H1 (cell line): ENCODE measurements at regions not wholly inside any gene's neighbourhood (a gene's known extent, or its start where the extent isn't known, plus 50 kb on each side); places are given as distances from the start of the nearest gene placed in this dataset.

ENCODE experiments used
- BCL11A ChIP-seq, 2 experiments: IDR thresholded peaks; one replicate each; pipeline ENCODE4 v1.6.1; 2011; ENCODE audit warnings: low read depth in 2 of 2, low read length in 2 of 2, mild to moderate bottlenecking in 2 of 2
- CBX5 ChIP-seq: fragments of 300-800, 300-1000 bp; sonication (generic); IDR thresholded peaks from 2 replicates; pipeline ENCODE4 v1.7.1; 2016; ENCODE audit warnings: antibody characterized with exemption, low read length, low read depth
- GTF2F1 ChIP-seq: IDR thresholded peaks from 2 replicates; pipeline ENCODE4 v1.6.1; 2012; ENCODE audit warnings: low read depth, low read length, improper control_type of control experiment, borderline replicate concordance
- HDAC6 ChIP-seq: IDR thresholded peaks from one replicate; pipeline ENCODE4 v1.7.1; 2012; ENCODE audit warnings: low read depth, mild to moderate bottlenecking, inconsistent platforms, low read length, moderate library complexity
- JUN ChIP-seq: IDR thresholded peaks from 2 replicates; pipeline ENCODE4 v1.6.1; 2011; ENCODE audit warnings: low read depth, mild to moderate bottlenecking, improper control_type of control experiment, low read length
- SIRT6 ChIP-seq: IDR thresholded peaks from one replicate; pipeline ENCODE4 v1.7.1; 2012; ENCODE audit warnings: low read length, inconsistent platforms
- SP1 ChIP-seq: IDR thresholded peaks from 2 replicates; pipeline ENCODE4 v1.6.1; 2011; ENCODE audit warnings: low read depth, low read length
- SP4 ChIP-seq: IDR thresholded peaks from 2 replicates; pipeline ENCODE4 v1.6.1; 2012; ENCODE audit warnings: low read length, inconsistent platforms
- TAF1 ChIP-seq: IDR thresholded peaks from 2 replicates; pipeline ENCODE4 v1.6.1; 2011; ENCODE audit warnings: mild to moderate bottlenecking, low read depth, low read length
- TEAD4 ChIP-seq: IDR thresholded peaks from 2 replicates; pipeline ENCODE4 v1.6.1; 2012; ENCODE audit warnings: low read depth, low read length, inconsistent platforms, mixed read lengths
- YY1 ChIP-seq: IDR thresholded peaks from 2 replicates; pipeline ENCODE4 v1.6.1; 2011; ENCODE audit warnings: low read depth, mild to moderate bottlenecking, low read length
- ZNF274 ChIP-seq: IDR thresholded peaks from 2 replicates; pipeline ENCODE4 v1.7.0; 2012; ENCODE audit warnings: low read length, borderline replicate concordance; ENCODE audit errors: extremely low read depth
- TF ChIP-seq, protein P1 (sequence below): fragments of 300-600 bp; sonication (generic); IDR thresholded peaks from 2 replicates; pipeline ENCODE4 v1.7.1; 2012; ENCODE audit warnings: low read length, moderate library complexity, mild to moderate bottlenecking, inconsistent platforms; ENCODE audit not compliant: insufficient replicate concordance
- TF ChIP-seq, protein P2 (sequence below): IDR thresholded peaks from 2 replicates; pipeline ENCODE4 v1.6.1; 2012; ENCODE audit warnings: inconsistent platforms

DNA sequence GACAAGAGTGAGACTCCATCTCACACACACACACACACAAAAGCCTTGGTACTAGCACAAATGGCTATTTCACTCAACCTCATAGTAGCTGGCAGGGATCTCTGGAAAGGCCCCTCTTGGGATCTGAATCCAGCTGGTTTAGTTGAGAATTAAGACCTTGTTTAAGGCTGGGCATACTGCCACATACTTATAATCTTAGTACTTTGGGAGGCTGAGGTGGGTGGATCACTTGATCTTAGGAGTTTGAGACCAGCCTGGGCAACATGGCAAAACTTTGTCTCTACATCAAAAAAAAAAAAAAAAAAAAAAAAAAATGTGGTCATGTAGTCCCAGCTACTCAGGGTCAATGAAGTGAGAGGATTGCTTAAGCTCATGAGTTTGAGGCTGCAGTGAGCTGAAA lies 628.3 kb downstream of the MMUT start (continued):
- TF ChIP-seq, protein P1, sequence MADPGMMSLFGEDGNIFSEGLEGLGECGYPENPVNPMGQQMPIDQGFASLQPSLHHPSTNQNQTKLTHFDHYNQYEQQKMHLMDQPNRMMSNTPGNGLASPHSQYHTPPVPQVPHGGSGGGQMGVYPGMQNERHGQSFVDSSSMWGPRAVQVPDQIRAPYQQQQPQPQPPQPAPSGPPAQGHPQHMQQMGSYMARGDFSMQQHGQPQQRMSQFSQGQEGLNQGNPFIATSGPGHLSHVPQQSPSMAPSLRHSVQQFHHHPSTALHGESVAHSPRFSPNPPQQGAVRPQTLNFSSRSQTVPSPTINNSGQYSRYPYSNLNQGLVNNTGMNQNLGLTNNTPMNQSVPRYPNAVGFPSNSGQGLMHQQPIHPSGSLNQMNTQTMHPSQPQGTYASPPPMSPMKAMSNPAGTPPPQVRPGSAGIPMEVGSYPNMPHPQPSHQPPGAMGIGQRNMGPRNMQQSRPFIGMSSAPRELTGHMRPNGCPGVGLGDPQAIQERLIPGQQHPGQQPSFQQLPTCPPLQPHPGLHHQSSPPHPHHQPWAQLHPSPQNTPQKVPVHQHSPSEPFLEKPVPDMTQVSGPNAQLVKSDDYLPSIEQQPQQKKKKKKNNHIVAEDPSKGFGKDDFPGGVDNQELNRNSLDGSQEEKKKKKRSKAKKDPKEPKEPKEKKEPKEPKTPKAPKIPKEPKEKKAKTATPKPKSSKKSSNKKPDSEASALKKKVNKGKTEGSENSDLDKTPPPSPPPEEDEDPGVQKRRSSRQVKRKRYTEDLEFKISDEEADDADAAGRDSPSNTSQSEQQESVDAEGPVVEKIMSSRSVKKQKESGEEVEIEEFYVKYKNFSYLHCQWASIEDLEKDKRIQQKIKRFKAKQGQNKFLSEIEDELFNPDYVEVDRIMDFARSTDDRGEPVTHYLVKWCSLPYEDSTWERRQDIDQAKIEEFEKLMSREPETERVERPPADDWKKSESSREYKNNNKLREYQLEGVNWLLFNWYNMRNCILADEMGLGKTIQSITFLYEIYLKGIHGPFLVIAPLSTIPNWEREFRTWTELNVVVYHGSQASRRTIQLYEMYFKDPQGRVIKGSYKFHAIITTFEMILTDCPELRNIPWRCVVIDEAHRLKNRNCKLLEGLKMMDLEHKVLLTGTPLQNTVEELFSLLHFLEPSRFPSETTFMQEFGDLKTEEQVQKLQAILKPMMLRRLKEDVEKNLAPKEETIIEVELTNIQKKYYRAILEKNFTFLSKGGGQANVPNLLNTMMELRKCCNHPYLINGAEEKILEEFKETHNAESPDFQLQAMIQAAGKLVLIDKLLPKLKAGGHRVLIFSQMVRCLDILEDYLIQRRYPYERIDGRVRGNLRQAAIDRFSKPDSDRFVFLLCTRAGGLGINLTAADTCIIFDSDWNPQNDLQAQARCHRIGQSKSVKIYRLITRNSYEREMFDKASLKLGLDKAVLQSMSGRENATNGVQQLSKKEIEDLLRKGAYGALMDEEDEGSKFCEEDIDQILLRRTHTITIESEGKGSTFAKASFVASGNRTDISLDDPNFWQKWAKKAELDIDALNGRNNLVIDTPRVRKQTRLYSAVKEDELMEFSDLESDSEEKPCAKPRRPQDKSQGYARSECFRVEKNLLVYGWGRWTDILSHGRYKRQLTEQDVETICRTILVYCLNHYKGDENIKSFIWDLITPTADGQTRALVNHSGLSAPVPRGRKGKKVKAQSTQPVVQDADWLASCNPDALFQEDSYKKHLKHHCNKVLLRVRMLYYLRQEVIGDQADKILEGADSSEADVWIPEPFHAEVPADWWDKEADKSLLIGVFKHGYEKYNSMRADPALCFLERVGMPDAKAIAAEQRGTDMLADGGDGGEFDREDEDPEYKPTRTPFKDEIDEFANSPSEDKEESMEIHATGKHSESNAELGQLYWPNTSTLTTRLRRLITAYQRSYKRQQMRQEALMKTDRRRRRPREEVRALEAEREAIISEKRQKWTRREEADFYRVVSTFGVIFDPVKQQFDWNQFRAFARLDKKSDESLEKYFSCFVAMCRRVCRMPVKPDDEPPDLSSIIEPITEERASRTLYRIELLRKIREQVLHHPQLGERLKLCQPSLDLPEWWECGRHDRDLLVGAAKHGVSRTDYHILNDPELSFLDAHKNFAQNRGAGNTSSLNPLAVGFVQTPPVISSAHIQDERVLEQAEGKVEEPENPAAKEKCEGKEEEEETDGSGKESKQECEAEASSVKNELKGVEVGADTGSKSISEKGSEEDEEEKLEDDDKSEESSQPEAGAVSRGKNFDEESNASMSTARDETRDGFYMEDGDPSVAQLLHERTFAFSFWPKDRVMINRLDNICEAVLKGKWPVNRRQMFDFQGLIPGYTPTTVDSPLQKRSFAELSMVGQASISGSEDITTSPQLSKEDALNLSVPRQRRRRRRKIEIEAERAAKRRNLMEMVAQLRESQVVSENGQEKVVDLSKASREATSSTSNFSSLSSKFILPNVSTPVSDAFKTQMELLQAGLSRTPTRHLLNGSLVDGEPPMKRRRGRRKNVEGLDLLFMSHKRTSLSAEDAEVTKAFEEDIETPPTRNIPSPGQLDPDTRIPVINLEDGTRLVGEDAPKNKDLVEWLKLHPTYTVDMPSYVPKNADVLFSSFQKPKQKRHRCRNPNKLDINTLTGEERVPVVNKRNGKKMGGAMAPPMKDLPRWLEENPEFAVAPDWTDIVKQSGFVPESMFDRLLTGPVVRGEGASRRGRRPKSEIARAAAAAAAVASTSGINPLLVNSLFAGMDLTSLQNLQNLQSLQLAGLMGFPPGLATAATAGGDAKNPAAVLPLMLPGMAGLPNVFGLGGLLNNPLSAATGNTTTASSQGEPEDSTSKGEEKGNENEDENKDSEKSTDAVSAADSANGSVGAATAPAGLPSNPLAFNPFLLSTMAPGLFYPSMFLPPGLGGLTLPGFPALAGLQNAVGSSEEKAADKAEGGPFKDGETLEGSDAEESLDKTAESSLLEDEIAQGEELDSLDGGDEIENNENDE, result no peak
- TF ChIP-seq SP4 (no peak), ZNF274 (no peak), CBX5 (no peak), JUN (no peak), YY1 (no peak), TEAD4 (no peak), BCL11A (IDR thresholded peaks at IDR 0.05; ENCODE audit: low read depth in 2 of 2, low read length in 2 of 2) (no peak), HDAC6 (no peak), TAF1 (no peak), SIRT6 (no peak), SP1 (no peak), GTF2F1 (no peak)
- TF ChIP-seq, protein P2, sequence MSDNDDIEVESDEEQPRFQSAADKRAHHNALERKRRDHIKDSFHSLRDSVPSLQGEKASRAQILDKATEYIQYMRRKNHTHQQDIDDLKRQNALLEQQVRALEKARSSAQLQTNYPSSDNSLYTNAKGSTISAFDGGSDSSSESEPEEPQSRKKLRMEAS, result no peak
